ENCODE measurements at regions not wholly inside any gene's neighbourhood (a gene's known extent, or its start where the extent isn't known, plus 50 kb on each side); places are given as distances from the start of the nearest gene placed in this dataset.
A peak's percentile ranks its signal among the peaks of the same experiment; 100 is the strongest.

DNA sequence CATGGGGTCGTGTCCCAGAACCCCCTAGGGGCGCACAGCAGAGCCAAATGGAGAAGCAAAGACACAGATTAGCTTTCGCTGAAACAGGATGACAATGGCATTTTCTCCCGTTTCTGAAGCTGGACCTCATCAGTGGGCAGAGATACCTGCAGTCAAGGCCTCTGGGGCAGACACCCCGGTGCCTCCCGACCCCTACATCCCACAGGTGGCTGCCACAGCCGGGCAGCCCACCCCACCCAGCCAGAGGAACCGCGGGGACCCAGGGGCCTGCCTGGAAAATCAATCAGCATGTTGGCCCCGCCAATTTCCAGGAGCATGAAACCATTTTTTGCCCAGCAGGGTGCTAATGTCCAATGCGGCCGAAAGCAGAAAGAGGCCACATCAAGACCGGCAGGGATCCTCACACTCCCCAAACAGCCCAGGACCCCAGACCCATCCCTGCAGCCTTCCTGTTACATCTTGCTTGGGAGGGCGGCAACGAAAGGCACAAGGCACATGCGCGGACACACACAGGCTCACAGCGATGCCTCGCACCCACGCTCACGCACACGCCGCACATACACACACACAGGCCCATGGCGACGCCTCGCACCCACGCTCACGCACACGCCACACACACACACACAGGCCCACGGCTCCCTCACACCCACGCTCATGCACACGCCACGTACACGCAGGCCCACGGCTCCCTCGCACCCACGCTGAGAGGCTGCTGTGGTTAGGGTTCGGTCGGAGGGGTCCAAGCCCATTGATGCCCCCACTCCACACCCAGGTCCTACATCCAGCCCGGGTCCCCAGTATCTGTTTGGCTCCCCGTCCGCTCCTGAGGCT lies 130.6 kb upstream of the NKX1-1 start:
- TF ChIP-seq, protein P1, sequence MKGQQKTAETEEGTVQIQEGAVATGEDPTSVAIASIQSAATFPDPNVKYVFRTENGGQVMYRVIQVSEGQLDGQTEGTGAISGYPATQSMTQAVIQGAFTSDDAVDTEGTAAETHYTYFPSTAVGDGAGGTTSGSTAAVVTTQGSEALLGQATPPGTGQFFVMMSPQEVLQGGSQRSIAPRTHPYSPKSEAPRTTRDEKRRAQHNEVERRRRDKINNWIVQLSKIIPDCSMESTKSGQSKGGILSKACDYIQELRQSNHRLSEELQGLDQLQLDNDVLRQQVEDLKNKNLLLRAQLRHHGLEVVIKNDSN (CRISPR knock-in tag; IDR thresholded peaks at IDR 0.05): 0 out of 2 replicates have a peak, but pooled peaks have one; percentile 7
- TF ChIP-seq, protein P2, sequence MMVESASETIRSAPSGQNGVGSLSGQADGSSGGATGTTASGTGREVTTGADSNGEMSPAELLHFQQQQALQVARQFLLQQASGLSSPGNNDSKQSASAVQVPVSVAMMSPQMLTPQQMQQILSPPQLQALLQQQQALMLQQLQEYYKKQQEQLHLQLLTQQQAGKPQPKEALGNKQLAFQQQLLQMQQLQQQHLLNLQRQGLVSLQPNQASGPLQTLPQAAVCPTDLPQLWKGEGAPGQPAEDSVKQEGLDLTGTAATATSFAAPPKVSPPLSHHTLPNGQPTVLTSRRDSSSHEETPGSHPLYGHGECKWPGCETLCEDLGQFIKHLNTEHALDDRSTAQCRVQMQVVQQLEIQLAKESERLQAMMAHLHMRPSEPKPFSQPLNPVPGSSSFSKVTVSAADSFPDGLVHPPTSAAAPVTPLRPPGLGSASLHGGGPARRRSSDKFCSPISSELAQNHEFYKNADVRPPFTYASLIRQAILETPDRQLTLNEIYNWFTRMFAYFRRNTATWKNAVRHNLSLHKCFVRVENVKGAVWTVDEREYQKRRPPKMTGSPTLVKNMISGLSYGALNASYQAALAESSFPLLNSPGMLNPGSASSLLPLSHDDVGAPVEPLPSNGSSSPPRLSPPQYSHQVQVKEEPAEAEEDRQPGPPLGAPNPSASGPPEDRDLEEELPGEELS (CRISPR knock-in tag; IDR thresholded peaks at IDR 0.05; ENCODE audit: borderline replicate concordance): no peak
- peak; percentile 64; the same call in 1 of the 2 replicates for TF ChIP-seq SAFB (IDR thresholded peaks at IDR 0.05; ENCODE audit: borderline replicate concordance, low read depth, low read length)
- FAIRE-seq (no peak), ATAC-seq (no peak), DNase-seq (ENCODE audit: extremely low read depth in 1 of 4, low spot score in 3 of 4) (no peak)
- Histone ChIP-seq H3K9ac (ENCODE audit: insufficient read depth in 1 of 2, low read depth in 2 of 2, low read length in 2 of 2) (no peak overlapping the region), H3K4me1 (replicated peaks in 1 of 2; ENCODE audit: control insufficient read depth in 2 of 2, insufficient read depth in 2 of 2, low read length in 2 of 2) (peaks cover 3 to 59% of the 10 kb centered on the region in 2 experiments; a peak in 4 of 5 replicates), H3K79me2 (ENCODE audit: control insufficient read depth, insufficient read depth, low read length) (no peaks in the 10 kb centered on the region), H3K27ac (ENCODE audit: extremely low read depth, low read depth, low read length) (no peak overlapping the region), H3K4me2 (ENCODE audit: insufficient read depth, low read length) (no peak overlapping the region), H3K27me3 (ENCODE audit: control insufficient read depth in 2 of 2, insufficient read depth in 2 of 2, low read length in 2 of 2) (peaks cover 42 to 83% of the 10 kb centered on the region in 2 experiments), H3K9me3 (replicated peaks; ENCODE audit: control insufficient read depth, insufficient read depth, low read depth, low read length) (no peaks in the 10 kb centered on the region), H4K20me1 (replicated peaks; ENCODE audit: control insufficient read depth, insufficient read depth, low read length) (peaks cover 3% of the 10 kb centered on the region; the same call in 1 of the 2 replicates), H3K36me3 (ENCODE audit: control insufficient read depth, insufficient read depth, low read length) (no peaks in the 10 kb centered on the region), H3K9me1 (ENCODE audit: control insufficient read depth, insufficient read depth, low read length) (no peaks in the 10 kb centered on the region), H3K4me3 (no peak overlapping the region), H2AFZ (ENCODE audit: low read depth, low read length) (no peak overlapping the region)
- intact Hi-C loops (cut with micrococcal nuclease): no loop called here
- 23% methylated on average over 41 of the region's 42 CpGs for WGBS (ENCODE audit: insufficient coverage, low coverage, missing lambda C conversion rate)
- ChIA-PET POLR2A (no interaction called here), CTCF (ENCODE audit: low intra/inter-chr PET ratio) (no interaction called here)
- in situ Hi-C loops (cut with MboI): no loop called here
- BruUV-seq (replicated peaks): no TSS peak

Measured in K562 (cell line).